DND-41 (cell line): ENCODE measurements at regions not wholly inside any gene's neighbourhood (a gene's known extent, or its start where the extent isn't known, plus 50 kb on each side); places are given as distances from the start of the nearest gene placed in this dataset.

Experiments used
- ATAC-seq: fragments of 200-7000 bp; cut with Tn5 transposase; 3 replicates; pipeline ENCODE4 v1.9.1; 2021; ENCODE audit warnings: low read depth; ENCODE audit not compliant: insufficient read depth
- DNase-seq: peaks from one replicate; pipeline ENCODE4 v3.0.0-alpha.2; 2020
- H2AFZ ChIP-seq: 2 replicates; pipeline ENCODE4 v1.6.0; 2012; ENCODE audit warnings: low read depth, low read length
- H3K27ac ChIP-seq: 2 replicates; pipeline ENCODE4 v1.5.1; 2012; ENCODE audit warnings: low read length, inconsistent platforms
- H3K27me3 ChIP-seq: fragments of 200-600 bp; sonication (generic); 2 replicates; pipeline ENCODE4 v1.6.0; 2012; ENCODE audit warnings: low read length, mild to moderate bottlenecking, inconsistent platforms; ENCODE audit not compliant: insufficient read depth, poor library complexity
- H3K36me3 ChIP-seq: 2 replicates; pipeline ENCODE4 v1.5.1; 2012; ENCODE audit warnings: low read length, inconsistent platforms; ENCODE audit not compliant: insufficient read depth
- H3K4me1 ChIP-seq: 2 replicates; pipeline ENCODE4 v1.5.1; 2012; ENCODE audit warnings: mild to moderate bottlenecking, low read length; ENCODE audit not compliant: insufficient read depth
- H3K4me2 ChIP-seq: 2 replicates; pipeline ENCODE4 v1.6.0; 2012; ENCODE audit warnings: mild to moderate bottlenecking, moderate library complexity, low read length, inconsistent platforms; ENCODE audit not compliant: insufficient read depth
- H3K4me3 ChIP-seq, 2 experiments: fragments of 200-600 bp in 1 of 2; shearing (Covaris generic) in 1 of 2; 2 replicates each; pipeline ENCODE4 v1.5.1; 2012 to 2016; ENCODE audit warnings: inconsistent platforms in 2 of 2, low read length in 2 of 2, mild to moderate bottlenecking in 2 of 2, low read depth in 1 of 2, moderate library complexity in 1 of 2
- H3K79me2 ChIP-seq: 2 replicates; pipeline ENCODE4 v1.6.0; 2012; ENCODE audit warnings: low read length, inconsistent platforms; ENCODE audit not compliant: insufficient read depth
- H3K9ac ChIP-seq: 2 replicates; pipeline ENCODE4 v1.6.0; 2012; ENCODE audit warnings: low read depth, mild to moderate bottlenecking, inconsistent platforms, low read length, moderate library complexity
- H3K9me3 ChIP-seq: 2 replicates; pipeline ENCODE4 v1.5.1; 2012; ENCODE audit warnings: low read length, moderate library complexity, mild to moderate bottlenecking, inconsistent platforms; ENCODE audit not compliant: insufficient read depth, severe bottlenecking
- H4K20me1 ChIP-seq: 2 replicates; pipeline ENCODE4 v1.6.0; 2012; ENCODE audit warnings: low read length; ENCODE audit not compliant: insufficient read depth
- CTCF ChIP-seq: IDR thresholded peaks from 2 replicates; pipeline ENCODE4 v1.5.1; 2012; ENCODE audit warnings: borderline replicate concordance, low read length, moderate library complexity, mild to moderate bottlenecking; ENCODE audit not compliant: poor library complexity, severe bottlenecking; ENCODE audit errors: extremely low read depth
- EZH2 ChIP-seq: IDR thresholded peaks from 3 replicates; pipeline ENCODE4 v1.6.1; 2012; ENCODE audit warnings: borderline replicate concordance, low read depth, mild to moderate bottlenecking, moderate library complexity, low read length, inconsistent platforms; ENCODE audit not compliant: severe bottlenecking

- Histone ChIP-seq H3K4me1 (no peaks in the 10 kb centered on the region), H3K79me2 (no peaks in the 10 kb centered on the region), H3K27ac (no peak overlapping the region), H3K4me2 (no peak overlapping the region), H3K9me3 (no peaks in the 10 kb centered on the region), H4K20me1 (no peaks in the 10 kb centered on the region), H2AFZ (no peak overlapping the region), H3K4me3 (no peak overlapping the region), H3K27me3 (no peaks in the 10 kb centered on the region), H3K9ac (no peak overlapping the region), H3K36me3 (no peaks in the 10 kb centered on the region)
- no peak for DNase-seq
- no peak for TF ChIP-seq EZH2
- TF ChIP-seq CTCF = no peak
- ATAC-seq = no peak
Measured at GRCh38 chr20:39619271-39619785, 657.2 kb downstream of the DHX35 start.

DNA sequence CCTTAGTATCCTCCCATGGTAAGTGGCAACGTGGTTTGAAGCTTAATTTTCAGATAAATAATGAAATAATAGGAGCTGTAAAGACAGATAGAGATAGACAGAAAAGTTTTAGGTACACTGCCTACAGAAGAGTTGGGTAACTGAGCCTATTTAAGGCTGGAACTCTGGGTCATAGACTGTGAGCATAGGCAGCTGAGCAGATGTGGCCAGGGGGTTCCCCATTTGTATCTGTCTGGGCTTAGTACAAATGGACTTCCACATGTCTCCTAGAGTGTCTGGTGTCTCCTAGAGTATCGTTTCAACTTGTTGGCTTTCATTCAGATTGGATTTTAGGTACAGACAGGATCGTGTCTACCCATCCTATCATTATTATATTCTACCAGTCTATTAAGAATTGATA is 649.8 kb downstream of the DHX35 start:
- Histone ChIP-seq H3K4me2 (no peak overlapping the region), H3K4me3 (no peak overlapping the region), H3K4me1 (no peaks in the 10 kb centered on the region), H3K9ac (no peak overlapping the region), H3K27ac (no peak overlapping the region), H2AFZ (no peak overlapping the region), H3K79me2 (no peaks in the 10 kb centered on the region), H4K20me1 (no peaks in the 10 kb centered on the region), H3K9me3 (no peaks in the 10 kb centered on the region), H3K27me3 (no peaks in the 10 kb centered on the region), H3K36me3 (no peaks in the 10 kb centered on the region)
- TF ChIP-seq CTCF (no peak), EZH2 (no peak)
- no peak for ATAC-seq
- no peak for DNase-seq

- Histone ChIP-seq H3K4me3 (no peak overlapping the region), H3K9ac (no peak overlapping the region), H3K4me1 (no peaks in the 10 kb centered on the region), H3K4me2 (no peak overlapping the region), H3K27me3 (no peaks in the 10 kb centered on the region), H3K9me3 (no peaks in the 10 kb centered on the region), H2AFZ (no peak overlapping the region), H4K20me1 (no peaks in the 10 kb centered on the region), H3K36me3 (no peaks in the 10 kb centered on the region), H3K27ac (no peak overlapping the region), H3K79me2 (no peaks in the 10 kb centered on the region)
- DNase-seq (no peak), ATAC-seq (no peak)
- TF ChIP-seq EZH2 (no peak), CTCF (no peak)
Measured at GRCh38 chr20:39607141-39607540, 645.0 kb downstream of the DHX35 start.

DNA sequence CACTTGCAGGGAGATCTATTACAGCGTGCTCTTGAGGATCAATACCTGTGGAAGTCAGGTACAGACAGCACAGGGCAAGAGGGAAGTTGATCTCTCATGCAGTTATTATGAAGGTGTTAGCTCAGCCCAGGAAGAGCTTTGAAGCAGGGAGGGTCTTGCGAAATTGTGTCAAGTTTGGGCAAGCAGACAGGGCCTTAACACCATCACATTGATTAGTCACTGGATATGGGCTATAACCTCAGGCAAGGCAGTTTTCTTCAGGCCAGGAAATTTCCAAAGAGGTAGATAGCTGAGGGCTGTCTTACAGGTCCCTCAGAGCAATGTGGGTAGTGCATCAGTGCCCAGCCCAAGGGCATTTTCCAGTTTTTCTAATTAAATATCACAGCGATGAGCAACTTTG is 643.8 kb downstream of the DHX35 start:
- no peak overlapping the region for H3K27ac ChIP-seq
- H4K20me1 ChIP-seq = no peaks in the 10 kb centered on the region
- no peaks in the 10 kb centered on the region for H3K27me3 ChIP-seq
- no peaks in the 10 kb centered on the region for H3K79me2 ChIP-seq
- H2AFZ ChIP-seq = no peak overlapping the region
- H3K9ac ChIP-seq = no peak overlapping the region
- DNase-seq (no peak), ATAC-seq (no peak)
- no peak overlapping the region for H3K4me3 ChIP-seq
- no peak for TF ChIP-seq CTCF
- no peak overlapping the region for H3K4me2 ChIP-seq
- H3K4me1 ChIP-seq = no peaks in the 10 kb centered on the region
- H3K9me3 ChIP-seq = no peaks in the 10 kb centered on the region
- H3K36me3 ChIP-seq = no peaks in the 10 kb centered on the region
